Chondrocyte (in vitro differentiated cells): ENCODE measurements at regions not wholly inside any gene's neighbourhood (a gene's known extent, or its start where the extent isn't known, plus 50 kb on each side); places are given as distances from the start of the nearest gene placed in this dataset.
"Not testable (repeated sequence)": the region's sequence is repeated elsewhere in the genome, so short reads cannot be mapped to it uniquely, and the experiment has no call there.

Experiments used
- DNase-seq: peaks from one replicate; pipeline ENCODE4 v3.0.0; 2021; ENCODE audit warnings: mixed read lengths, low spot score
- H3K27ac Mint-ChIP-seq: one replicate; pipeline ENCODE4 v1.8.0; 2021; ENCODE audit warnings: mild to moderate bottlenecking, moderate library complexity, mixed read lengths; ENCODE audit not compliant: unreplicated experiment
- H3K27me3 Mint-ChIP-seq: 2 replicates; pipeline ENCODE4 v1.8.0; 2021; ENCODE audit warnings: low read depth, mixed read lengths
- H3K36me3 Mint-ChIP-seq: 2 replicates; pipeline ENCODE4 v1.8.0; 2021; ENCODE audit warnings: low read depth, mixed read lengths
- H3K4me1 Mint-ChIP-seq: 2 replicates; pipeline ENCODE4 v1.8.0; 2021; ENCODE audit warnings: low read depth, mild to moderate bottlenecking, mixed read lengths
- H3K4me3 Mint-ChIP-seq: one replicate; pipeline ENCODE4 v1.8.0; 2021; ENCODE audit warnings: mild to moderate bottlenecking, moderate library complexity, mixed read lengths; ENCODE audit not compliant: unreplicated experiment
- H3K9me3 Mint-ChIP-seq: 2 replicates; pipeline ENCODE4 v1.8.0; 2021; ENCODE audit warnings: low read depth, mixed read lengths
- TF ChIP-seq, protein P1 (sequence below): fragments of 200-600 bp; sonication (generic); IDR thresholded peaks from 2 replicates; pipeline ENCODE4 v1.5.0; 2021; ENCODE audit warnings: antibody characterized with exemption, mild to moderate bottlenecking, moderate library complexity

DNA sequence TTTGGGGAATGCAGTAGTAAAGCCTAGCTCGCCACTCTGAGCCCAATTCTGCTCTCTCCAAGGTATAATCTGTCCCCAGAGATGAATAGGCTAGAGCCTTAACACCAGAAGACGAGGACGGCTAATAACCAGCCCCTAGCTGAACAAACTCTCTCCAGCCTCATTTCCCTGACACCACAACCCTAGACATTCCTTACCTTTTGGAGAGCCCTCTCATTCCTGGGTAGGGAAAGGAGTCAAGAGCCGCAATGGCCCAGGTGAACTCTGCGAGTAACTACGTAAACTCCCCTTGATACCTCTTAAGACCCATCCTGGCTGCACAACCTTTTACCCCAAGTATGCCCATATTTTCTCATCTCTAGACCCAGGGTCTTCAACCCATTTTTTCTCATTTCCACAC is 722.9 kb downstream of the BCL11A start:
- Mint-ChIP-seq H3K27me3 (no peaks in the 10 kb centered on the region), H3K9me3 (peaks cover 5% of the 10 kb centered on the region), H3K4me1 (no peaks in the 10 kb centered on the region), H3K36me3 (no peaks in the 10 kb centered on the region), H3K4me3 (no peak overlapping the region), H3K27ac (no peak overlapping the region)
- TF ChIP-seq, protein P1, sequence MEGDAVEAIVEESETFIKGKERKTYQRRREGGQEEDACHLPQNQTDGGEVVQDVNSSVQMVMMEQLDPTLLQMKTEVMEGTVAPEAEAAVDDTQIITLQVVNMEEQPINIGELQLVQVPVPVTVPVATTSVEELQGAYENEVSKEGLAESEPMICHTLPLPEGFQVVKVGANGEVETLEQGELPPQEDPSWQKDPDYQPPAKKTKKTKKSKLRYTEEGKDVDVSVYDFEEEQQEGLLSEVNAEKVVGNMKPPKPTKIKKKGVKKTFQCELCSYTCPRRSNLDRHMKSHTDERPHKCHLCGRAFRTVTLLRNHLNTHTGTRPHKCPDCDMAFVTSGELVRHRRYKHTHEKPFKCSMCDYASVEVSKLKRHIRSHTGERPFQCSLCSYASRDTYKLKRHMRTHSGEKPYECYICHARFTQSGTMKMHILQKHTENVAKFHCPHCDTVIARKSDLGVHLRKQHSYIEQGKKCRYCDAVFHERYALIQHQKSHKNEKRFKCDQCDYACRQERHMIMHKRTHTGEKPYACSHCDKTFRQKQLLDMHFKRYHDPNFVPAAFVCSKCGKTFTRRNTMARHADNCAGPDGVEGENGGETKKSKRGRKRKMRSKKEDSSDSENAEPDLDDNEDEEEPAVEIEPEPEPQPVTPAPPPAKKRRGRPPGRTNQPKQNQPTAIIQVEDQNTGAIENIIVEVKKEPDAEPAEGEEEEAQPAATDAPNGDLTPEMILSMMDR = no peak
- no peak for DNase-seq

DNA sequence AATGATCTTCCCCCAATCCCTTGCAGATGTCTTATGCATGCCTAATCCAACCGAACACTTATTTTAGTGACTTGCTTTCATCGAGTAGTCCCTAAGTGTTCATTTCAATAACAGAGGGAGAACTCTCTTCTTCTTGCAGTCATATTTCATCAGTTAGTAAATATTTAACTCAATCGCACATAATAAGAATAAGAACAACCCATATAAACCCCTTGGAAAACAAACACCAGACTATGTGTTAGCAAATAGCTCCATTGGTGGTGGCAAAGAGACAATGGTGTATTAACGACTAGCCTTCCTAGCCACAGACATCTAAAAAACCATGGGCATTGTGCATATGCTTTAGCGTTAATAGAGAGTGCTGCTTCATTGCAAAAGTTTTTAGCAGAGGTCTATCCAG is 725.8 kb downstream of the BCL11A start:
- H3K36me3 Mint-ChIP-seq = no peaks in the 10 kb centered on the region
- no peak overlapping the region for H3K27ac Mint-ChIP-seq
- no peaks in the 10 kb centered on the region for H3K4me1 Mint-ChIP-seq
- no peak overlapping the region for H3K4me3 Mint-ChIP-seq
- no peaks in the 10 kb centered on the region for H3K27me3 Mint-ChIP-seq
- H3K9me3 Mint-ChIP-seq = peaks cover 3% of the 10 kb centered on the region
- no peak for DNase-seq
- TF ChIP-seq, protein P1 = no peak

DNA sequence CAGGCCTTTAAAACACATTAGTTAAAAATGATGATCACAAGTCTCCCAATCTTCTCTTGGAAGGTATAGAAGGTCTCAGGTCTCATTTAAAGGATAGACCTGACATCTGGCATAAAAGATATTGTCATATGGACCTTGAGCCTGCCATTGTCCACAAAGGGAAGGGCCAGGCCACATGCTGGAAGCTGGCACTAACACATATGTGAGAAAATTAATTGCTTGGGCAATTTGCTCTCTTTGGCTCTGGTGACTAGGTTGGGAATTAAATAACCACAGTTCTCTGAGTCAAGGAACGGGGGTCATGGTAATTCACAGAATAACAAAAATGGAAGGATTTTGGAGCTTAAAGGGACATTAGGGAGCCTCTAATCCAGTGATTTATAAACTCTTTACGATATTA is 727.3 kb downstream of the BCL11A start:
- TF ChIP-seq, protein P1 = no peak
- no peaks in the 10 kb centered on the region for H3K27me3 Mint-ChIP-seq
- DNase-seq = no peak
- no peak overlapping the region for H3K4me3 Mint-ChIP-seq
- no peaks in the 10 kb centered on the region for H3K9me3 Mint-ChIP-seq
- no peaks in the 10 kb centered on the region for H3K36me3 Mint-ChIP-seq
- H3K27ac Mint-ChIP-seq = no peak overlapping the region
- no peaks in the 10 kb centered on the region for H3K4me1 Mint-ChIP-seq

DNA sequence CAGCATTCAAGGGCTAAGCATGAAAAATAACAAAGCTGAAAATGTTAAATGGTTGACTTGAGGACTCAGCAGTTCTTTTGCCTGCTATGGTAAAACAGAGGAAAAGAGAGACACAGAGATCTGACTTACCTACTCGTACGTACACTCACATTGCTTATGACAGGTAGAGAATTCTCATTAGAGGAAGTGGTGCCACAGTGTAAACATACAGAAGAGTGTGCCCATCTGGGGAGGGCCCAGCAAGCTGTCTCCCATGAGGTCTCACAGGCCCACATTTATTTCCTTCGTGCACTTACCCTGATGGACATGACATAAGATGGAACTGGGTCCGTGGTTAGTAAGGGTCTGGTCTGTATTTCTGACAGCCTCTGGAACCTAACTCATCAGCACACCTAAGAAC is 729.1 kb downstream of the BCL11A start:
- H3K27ac Mint-ChIP-seq = no peak overlapping the region
- TF ChIP-seq, protein P1 = no peak

DNA sequence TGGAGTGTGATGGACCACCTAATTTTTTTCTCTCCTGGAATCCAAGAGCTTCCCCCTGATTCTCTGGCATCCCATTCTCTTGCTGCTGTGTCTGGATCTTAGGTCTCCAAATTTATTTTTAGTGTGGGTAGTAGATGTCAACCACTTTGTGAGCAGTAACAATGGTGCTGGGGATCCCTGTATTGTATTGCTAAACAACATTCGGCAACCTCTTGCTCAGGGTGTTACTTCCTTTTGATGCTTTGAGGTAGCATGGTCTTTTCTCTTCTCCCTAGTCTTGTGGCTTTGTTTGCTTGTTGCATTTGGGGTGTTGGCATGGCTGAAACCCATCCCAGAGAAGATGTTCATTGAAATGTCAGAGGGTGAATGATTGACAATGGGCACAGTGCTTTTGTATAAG is 737.4 kb downstream of the BCL11A start:
- TF ChIP-seq, protein P1 = no peak
- H3K4me3 Mint-ChIP-seq = no peak overlapping the region
- H3K9me3 Mint-ChIP-seq = no peaks in the 10 kb centered on the region
- H3K36me3 Mint-ChIP-seq = no peaks in the 10 kb centered on the region
- no peak for DNase-seq
- no peak overlapping the region for H3K27ac Mint-ChIP-seq
- H3K27me3 Mint-ChIP-seq = peaks cover 16% of the 10 kb centered on the region
- no peaks in the 10 kb centered on the region for H3K4me1 Mint-ChIP-seq

More for the DNA sequence above, 729.1 kb downstream of the BCL11A start:
- no peaks in the 10 kb centered on the region for H3K4me1 Mint-ChIP-seq
- no peaks in the 10 kb centered on the region for H3K9me3 Mint-ChIP-seq
- no peaks in the 10 kb centered on the region for H3K36me3 Mint-ChIP-seq
- H3K4me3 Mint-ChIP-seq = no peak overlapping the region
- no peak for DNase-seq
- H3K27me3 Mint-ChIP-seq = peaks cover 4% of the 10 kb centered on the region

DNA sequence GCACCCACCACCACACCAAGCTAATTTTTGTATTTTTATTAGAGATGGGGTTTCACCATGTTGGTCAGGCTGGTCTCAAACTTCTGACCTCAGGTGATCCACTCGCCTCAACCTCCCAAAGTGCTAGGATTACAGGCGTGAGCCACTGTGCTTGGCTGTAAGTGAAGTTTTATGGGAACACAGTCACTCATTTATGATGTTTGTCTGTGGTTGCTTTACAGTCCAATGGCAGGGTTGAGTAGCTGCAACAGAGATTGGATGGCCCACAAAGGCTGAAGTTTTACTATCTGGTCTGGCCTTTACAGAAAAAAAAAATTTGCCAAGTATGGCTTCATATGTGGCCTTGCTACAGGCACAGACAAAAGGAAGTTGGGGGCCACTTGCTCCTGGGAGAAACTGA is 743.2 kb downstream of the BCL11A start:
- H3K4me3 Mint-ChIP-seq, H3K4me1 Mint-ChIP-seq, DNase-seq, H3K36me3 Mint-ChIP-seq, H3K27ac Mint-ChIP-seq, H3K9me3 Mint-ChIP-seq: not testable (repeated sequence)
- peaks cover 10% of the 10 kb centered on the region for H3K27me3 Mint-ChIP-seq
